Chondrocyte (in vitro differentiated cells): ENCODE measurements at regions not wholly inside any gene's neighbourhood (a gene's known extent, or its start where the extent isn't known, plus 50 kb on each side); places are given as distances from the start of the nearest gene placed in this dataset.

Experiments used
- DNase-seq: peaks from one replicate; pipeline ENCODE4 v3.0.0; 2021; ENCODE audit warnings: mixed read lengths, low spot score
- H3K27ac Mint-ChIP-seq: one replicate; pipeline ENCODE4 v1.8.0; 2021; ENCODE audit warnings: mild to moderate bottlenecking, moderate library complexity, mixed read lengths; ENCODE audit not compliant: unreplicated experiment
- H3K27me3 Mint-ChIP-seq: 2 replicates; pipeline ENCODE4 v1.8.0; 2021; ENCODE audit warnings: low read depth, mixed read lengths
- H3K36me3 Mint-ChIP-seq: 2 replicates; pipeline ENCODE4 v1.8.0; 2021; ENCODE audit warnings: low read depth, mixed read lengths
- H3K4me1 Mint-ChIP-seq: 2 replicates; pipeline ENCODE4 v1.8.0; 2021; ENCODE audit warnings: low read depth, mild to moderate bottlenecking, mixed read lengths
- H3K4me3 Mint-ChIP-seq: one replicate; pipeline ENCODE4 v1.8.0; 2021; ENCODE audit warnings: mild to moderate bottlenecking, moderate library complexity, mixed read lengths; ENCODE audit not compliant: unreplicated experiment
- H3K9me3 Mint-ChIP-seq: 2 replicates; pipeline ENCODE4 v1.8.0; 2021; ENCODE audit warnings: low read depth, mixed read lengths
- CTCF ChIP-seq: fragments of 200-600 bp; sonication (generic); IDR thresholded peaks from 2 replicates; pipeline ENCODE4 v1.5.0; 2021; ENCODE audit warnings: antibody characterized with exemption, mild to moderate bottlenecking, moderate library complexity

GRCh38 chr2:64386676-64387075, 67.3 kb upstream of the LGALSL start:
- Mint-ChIP-seq H3K9me3 (peaks cover 12% of the 10 kb centered on the region), H3K27ac (no peak overlapping the region), H3K4me3 (no peak overlapping the region), H3K27me3 (no peaks in the 10 kb centered on the region), H3K36me3 (peaks cover 3% of the 10 kb centered on the region), H3K4me1 (no peaks in the 10 kb centered on the region)
- no peak for TF ChIP-seq CTCF
- no peak for DNase-seq

GRCh38 chr2:64390586-64390985, 63.4 kb upstream of the LGALSL start:
- H3K27me3 Mint-ChIP-seq: no peaks in the 10 kb centered on the region
- H3K9me3 Mint-ChIP-seq: peaks cover 12% of the 10 kb centered on the region
- no peak overlapping the region for H3K27ac Mint-ChIP-seq
- H3K36me3 Mint-ChIP-seq: peaks cover 3% of the 10 kb centered on the region
- no peak for TF ChIP-seq CTCF
- no peak overlapping the region for H3K4me3 Mint-ChIP-seq
- DNase-seq: no peak
- no peaks in the 10 kb centered on the region for H3K4me1 Mint-ChIP-seq

- DNase-seq: no peak
- no peak overlapping the region for H3K4me3 Mint-ChIP-seq
- H3K27me3 Mint-ChIP-seq: no peaks in the 10 kb centered on the region
- no peak overlapping the region for H3K27ac Mint-ChIP-seq
- no peak for TF ChIP-seq CTCF
- H3K9me3 Mint-ChIP-seq: peaks cover 12% of the 10 kb centered on the region
- peaks cover 3% of the 10 kb centered on the region for H3K36me3 Mint-ChIP-seq
- H3K4me1 Mint-ChIP-seq: no peaks in the 10 kb centered on the region
These were observed 62.5 kb upstream of the LGALSL start for GRCh38 chr2:64391424-64391823.

GRCh38 chr2:64391940-64392339, 62.0 kb upstream of the LGALSL start:
- no peak for TF ChIP-seq CTCF
- H3K36me3 Mint-ChIP-seq: peaks cover 4% of the 10 kb centered on the region
- peaks cover 12% of the 10 kb centered on the region for H3K9me3 Mint-ChIP-seq
- H3K27me3 Mint-ChIP-seq: no peaks in the 10 kb centered on the region
- H3K4me3 Mint-ChIP-seq: no peak overlapping the region
- DNase-seq: no peak
- H3K4me1 Mint-ChIP-seq: no peaks in the 10 kb centered on the region
- no peak overlapping the region for H3K27ac Mint-ChIP-seq

GRCh38 chr2:64392529-64392928, 61.4 kb upstream of the LGALSL start:
- no peak overlapping the region for H3K27ac Mint-ChIP-seq
- no peak for TF ChIP-seq CTCF
- DNase-seq: no peak
- no peaks in the 10 kb centered on the region for H3K27me3 Mint-ChIP-seq
- peaks cover 4% of the 10 kb centered on the region for H3K36me3 Mint-ChIP-seq
- H3K4me3 Mint-ChIP-seq: no peak overlapping the region
- peaks cover 12% of the 10 kb centered on the region for H3K9me3 Mint-ChIP-seq
- H3K4me1 Mint-ChIP-seq: no peaks in the 10 kb centered on the region
